Astrocyte (in vitro differentiated cells and primary cell): ENCODE measurements at regions not wholly inside any gene's neighbourhood (a gene's known extent, or its start where the extent isn't known, plus 50 kb on each side); places are given as distances from the start of the nearest gene placed in this dataset.

Experiments
- CTCF ChIP-seq: IDR thresholded peaks from 2 replicates; pipeline ENCODE4 v1.5.1; 2011; ENCODE audit warnings: low read depth, mild to moderate bottlenecking, inconsistent platforms, low read length, moderate library complexity; ENCODE audit not compliant: insufficient read depth
- EZH2 ChIP-seq: IDR thresholded peaks from 2 replicates; pipeline ENCODE4 v1.6.1; 2012; ENCODE audit warnings: mild to moderate bottlenecking, low read length, inconsistent platforms; ENCODE audit not compliant: insufficient read depth

DNA sequence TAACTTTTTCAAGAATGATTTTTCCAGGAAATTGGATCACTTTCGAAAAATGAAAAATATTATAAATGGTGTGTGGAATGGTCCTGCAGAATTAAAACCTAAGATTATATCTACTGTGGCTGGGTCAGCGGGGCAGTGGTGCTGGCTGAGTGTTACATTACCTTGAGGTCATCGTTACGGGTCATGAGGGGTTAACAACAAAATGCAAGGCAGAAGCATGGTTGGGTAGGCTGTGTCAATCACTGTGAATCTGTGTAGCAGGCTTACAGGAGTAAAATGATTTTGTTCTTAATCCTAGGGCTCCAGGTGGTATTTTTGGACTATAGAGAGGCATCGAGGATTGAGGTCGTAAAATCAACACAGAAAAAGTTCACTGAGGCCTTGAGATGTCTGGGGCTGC, 105.2 kb upstream of the AMOT start:
- TF ChIP-seq CTCF: no peak
- TF ChIP-seq EZH2: no peak
